Gastroesophageal sphincter (tissue), 4 donors: ENCODE measurements at regions not wholly inside any gene's neighbourhood (a gene's known extent, or its start where the extent isn't known, plus 50 kb on each side); places are given as distances from the start of the nearest gene placed in this dataset.

ENCODE experiments used
- ATAC-seq: fragments of 150-250 bp; one replicate; pipeline ENCODE4 v1.9.1; 2016; ENCODE audit warnings: mild to moderate bottlenecking, moderate library complexity
- H3K27ac ChIP-seq, 4 donors: fragments of 200-600 bp; sonication (generic) in 3 of 4; 1 replicate in 3 of 4; 2 replicates in 1 of 4; pipeline ENCODE4 v1.5.1; 2016 to 2019
- H3K27me3 ChIP-seq: fragments of 200-600 bp; sonication (generic); one replicate; pipeline ENCODE4 v1.5.1; 2019
- H3K36me3 ChIP-seq, 2 donors: fragments of 200-600 bp; sonication (generic); one replicate each; pipeline ENCODE4 v1.5.1; 2019; ENCODE audit warnings: control low read depth in 1 of 2
- H3K4me1 ChIP-seq, 3 donors: fragments of 200-600 bp; sonication (generic); 1 replicate in 2 of 3; 2 replicates in 1 of 3; pipeline ENCODE4 v1.5.1; 2016 to 2019; ENCODE audit warnings: control low read depth in 2 of 3
- H3K4me3 ChIP-seq, 2 donors: fragments of 200-600 bp; sonication (generic); one replicate each; pipeline ENCODE4 v1.5.1; 2019; ENCODE audit warnings: mild to moderate bottlenecking in 1 of 2, moderate library complexity in 1 of 2
- H3K9me3 ChIP-seq, 3 donors: fragments of 200-600 bp; sonication (generic); one replicate each; pipeline ENCODE4 v1.5.1; 2017 to 2019; ENCODE audit warnings: control low read depth in 2 of 3
- CTCF ChIP-seq, 4 experiments: fragments of 200-600 bp in 2 of 4; fragments of 450-650 bp in 2 of 4; sonication (generic) in 1 of 4; IDR thresholded peaks; one replicate each; pipeline ENCODE4 v1.5.1; 2017 to 2019; ENCODE audit warnings: antibody characterized with exemption in 4 of 4, mild to moderate bottlenecking in 2 of 4, moderate library complexity in 2 of 4
- EP300 ChIP-seq: sonication (generic); formaldehyde crosslinking; IDR thresholded peaks from one replicate; pipeline ENCODE4 v1.6.1; 2017; ENCODE audit warnings: antibody characterized with exemption, mild to moderate bottlenecking
- POLR2A ChIP-seq, 2 donors: fragments of 450-650 bp; IDR thresholded peaks; one replicate each; pipeline ENCODE4 v1.6.1; 2017; ENCODE audit warnings: antibody characterized with exemption in 2 of 2, mild to moderate bottlenecking in 2 of 2, moderate library complexity in 1 of 2
- POLR2AphosphoS5 ChIP-seq: sonication (generic); formaldehyde crosslinking; IDR thresholded peaks from one replicate; pipeline ENCODE4 v1.6.1; 2017; ENCODE audit warnings: antibody characterized with exemption
- WGBS, 2 donors: methylation state at CpG; one replicate each; pipeline ENCODE4 v1.1.5; 2018; ENCODE audit warnings: low coverage in 1 of 2; 5-methylcytosine and 5-hydroxymethylcytosine counted together

DNA sequence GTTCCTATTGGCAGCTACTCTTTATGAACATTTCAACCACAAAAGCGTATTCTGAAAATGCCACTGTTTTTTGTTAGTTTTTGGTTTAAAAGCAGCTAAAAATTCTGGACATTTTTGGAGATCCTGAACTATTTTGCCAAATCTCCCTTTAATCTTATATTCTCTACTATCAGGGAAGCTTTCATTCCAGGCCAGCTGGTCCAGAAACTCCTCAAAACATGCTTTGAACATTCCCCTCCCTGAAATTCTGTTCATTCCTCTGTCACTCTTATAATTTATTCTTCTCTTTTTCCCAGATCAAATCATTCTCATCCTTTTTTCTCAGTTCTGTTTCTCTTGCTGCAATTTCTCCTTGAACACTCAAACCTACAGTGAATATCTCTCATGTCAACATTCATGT lies 790.9 kb upstream of the ARGLU1 start:
- no peaks in the 10 kb centered on the region for H3K4me1 ChIP-seq
- no peaks in the 10 kb centered on the region for H3K9me3 ChIP-seq
- ATAC-seq, result no peak
- 100% methylated on average over 1 of the region's 1 CpG; no CpG with 5 or more reads in 1 of the 2 donors for WGBS, 2 donors
- H3K4me3 ChIP-seq, result no peak overlapping the region
- no peak overlapping the region for H3K27ac ChIP-seq
- no peaks in the 10 kb centered on the region for H3K27me3 ChIP-seq
- no peaks in the 10 kb centered on the region for H3K36me3 ChIP-seq
- TF ChIP-seq CTCF (IDR thresholded peaks at IDR 0.05), result no peak
- no peak for TF ChIP-seq EP300
- TF ChIP-seq POLR2A (IDR thresholded peaks at IDR 0.05), result no peak

- TF ChIP-seq POLR2AphosphoS5, result no peak
- TF ChIP-seq EP300, result no peak
- no peak for TF ChIP-seq CTCF (IDR thresholded peaks at IDR 0.05)
- TF ChIP-seq POLR2A (IDR thresholded peaks at IDR 0.05), result no peak
- ATAC-seq, result no peak
- Histone ChIP-seq H3K4me1 (no peaks in the 10 kb centered on the region), H3K27ac (no peak overlapping the region), H3K27me3 (no peaks in the 10 kb centered on the region), H3K4me3 (no peak overlapping the region), H3K9me3 (no peaks in the 10 kb centered on the region), H3K36me3 (no peaks in the 10 kb centered on the region)
- 38 to 64% methylated on average over 7 to 8 of the region's 8 CpGs for WGBS, 2 donors
Observed at GRCh38 chr13:107351305-107351704, 783.4 kb upstream of the ARGLU1 start.

GRCh38 chr13:107348925-107349324 lies 781.0 kb upstream of the ARGLU1 start:
- H3K36me3 ChIP-seq, result no peaks in the 10 kb centered on the region
- no peaks in the 10 kb centered on the region for H3K27me3 ChIP-seq
- no peaks in the 10 kb centered on the region for H3K4me1 ChIP-seq
- H3K9me3 ChIP-seq, result no peaks in the 10 kb centered on the region
- 95 to 100% methylated on average over 2 of the region's 2 CpGs for WGBS, 2 donors
- ATAC-seq, result no peak
- TF ChIP-seq EP300 (no peak), CTCF (IDR thresholded peaks at IDR 0.05) (no peak), POLR2A (IDR thresholded peaks at IDR 0.05) (no peak), POLR2AphosphoS5 (no peak)
- no peak overlapping the region for H3K4me3 ChIP-seq
- no peak overlapping the region for H3K27ac ChIP-seq

DNA sequence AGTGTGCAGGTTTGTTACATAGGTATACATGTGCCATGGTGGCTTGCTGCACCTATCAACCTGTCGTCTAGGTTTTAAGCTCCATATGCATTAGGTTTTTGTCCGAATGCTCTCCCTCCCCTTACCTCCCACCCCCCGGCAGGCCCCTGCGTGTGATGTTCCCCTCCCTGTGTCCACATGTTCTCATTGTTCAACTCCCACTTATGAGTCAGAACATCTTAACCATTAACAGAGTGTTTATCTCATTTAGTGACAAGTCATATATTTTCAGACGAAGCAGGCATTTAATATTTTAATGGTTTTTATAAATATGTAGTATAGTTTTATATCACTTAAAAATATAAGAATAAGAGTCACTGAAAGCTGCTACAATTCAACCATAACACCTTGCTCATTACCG lies 780.5 kb upstream of the ARGLU1 start:
- TF ChIP-seq EP300, result no peak
- TF ChIP-seq POLR2AphosphoS5, result no peak
- no peak for TF ChIP-seq POLR2A (IDR thresholded peaks at IDR 0.05)
- no peak for TF ChIP-seq CTCF (IDR thresholded peaks at IDR 0.05)
- ATAC-seq, result no peak
- no peaks in the 10 kb centered on the region for H3K9me3 ChIP-seq
- no peaks in the 10 kb centered on the region for H3K4me1 ChIP-seq
- H3K27me3 ChIP-seq, result no peaks in the 10 kb centered on the region
- no peaks in the 10 kb centered on the region for H3K36me3 ChIP-seq
- H3K4me3 ChIP-seq, result no peak overlapping the region
- 42 to 46% methylated on average over 4 to 6 of the region's 6 CpGs for WGBS, 2 donors
- no peak overlapping the region for H3K27ac ChIP-seq

DNA sequence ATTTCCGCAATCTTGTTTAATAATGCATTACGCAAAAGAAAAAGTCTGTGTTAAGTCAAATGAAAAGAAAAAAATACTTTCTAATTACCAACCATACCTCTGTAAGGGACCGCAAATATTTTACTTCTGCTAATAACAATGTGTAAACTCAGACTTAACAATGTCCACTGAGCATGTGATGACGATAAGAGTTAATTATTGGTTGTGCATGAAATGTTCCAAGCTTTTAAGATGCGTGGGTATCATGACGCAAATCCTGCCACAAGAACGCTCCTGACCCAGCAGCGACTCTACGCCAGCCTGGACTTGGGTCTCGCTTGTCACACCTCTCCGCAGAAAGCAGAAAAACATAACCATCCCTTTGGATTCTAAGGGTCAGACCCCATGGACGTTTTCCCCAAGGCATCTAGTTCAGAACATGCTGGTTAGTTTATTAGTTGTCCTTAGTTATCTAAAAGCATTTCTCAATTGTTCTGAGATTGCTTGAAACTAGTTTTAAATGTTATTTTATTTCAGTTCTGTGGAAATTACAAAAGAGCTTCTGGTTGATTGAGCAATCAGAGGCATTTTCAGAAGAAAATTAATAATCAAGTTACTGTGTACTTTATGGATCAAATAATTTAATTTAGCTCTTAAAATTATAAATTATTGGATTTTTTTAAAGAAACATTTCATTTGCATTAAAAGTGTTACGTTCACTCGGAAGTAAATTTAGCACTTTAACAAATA lies 779.9 kb upstream of the ARGLU1 start:
- TF ChIP-seq POLR2AphosphoS5 (no peak), POLR2A (IDR thresholded peaks at IDR 0.05) (no peak), EP300 (no peak), CTCF (IDR thresholded peaks at IDR 0.05) (no peak)
- Histone ChIP-seq H3K27ac (no peak overlapping the region), H3K27me3 (no peaks in the 10 kb centered on the region), H3K36me3 (no peaks in the 10 kb centered on the region), H3K4me1 (no peaks in the 10 kb centered on the region), H3K9me3 (no peaks in the 10 kb centered on the region), H3K4me3 (no peak overlapping the region)
- ATAC-seq, result no peak
- WGBS, 2 donors, result 84 to 85% methylated on average over 12 to 14 of the region's 14 CpGs
